Activated CD8-positive, alpha-beta memory T cell treated with anti-CD3 and anti-CD28 coated beads, Interleukin-2, amount 10 ng/mL, durations not matched to agents 7 days and 5 days (primary cell): ENCODE measurements at regions not wholly inside any gene's neighbourhood (a gene's known extent, or its start where the extent isn't known, plus 50 kb on each side); places are given as distances from the start of the nearest gene placed in this dataset.

Experiments
- ATAC-seq: fragments of 150-1000 bp; cut with Tn5 transposase; one replicate; pipeline ENCODE4 v1.10.0; 2021; ENCODE audit warnings: moderate library complexity
- CTCF ChIA-PET: fragments of 350-600 bp; sonication (Branson Sonifier 250); formaldehyde crosslinking; loops from one replicate; lab custom pipeline; 2021; ENCODE audit warnings: antibody characterized with exemption; lab: Charles Lee
- DNase-seq: peaks from one replicate; pipeline ENCODE4 v3.0.0-alpha.2; 2020
- H3K27ac Mint-ChIP-seq: one replicate; pipeline ENCODE4 v1.8.0; 2021; ENCODE audit warnings: mild to moderate bottlenecking, mixed read lengths
- H3K27me3 Mint-ChIP-seq: one replicate; pipeline ENCODE4 v1.8.0; 2021; ENCODE audit warnings: mixed read lengths
- H3K36me3 Mint-ChIP-seq: one replicate; pipeline ENCODE4 v1.8.0; 2021; ENCODE audit warnings: mild to moderate bottlenecking, mixed read lengths
- H3K4me1 Mint-ChIP-seq: one replicate; pipeline ENCODE4 v1.8.0; 2021; ENCODE audit warnings: mixed read lengths
- H3K4me3 Mint-ChIP-seq: one replicate; pipeline ENCODE4 v1.8.0; 2021; ENCODE audit warnings: mild to moderate bottlenecking, moderate library complexity, mixed read lengths
- H3K9me3 Mint-ChIP-seq: one replicate; pipeline ENCODE4 v1.8.0; 2022; ENCODE audit warnings: low read depth, mixed read lengths

DNA sequence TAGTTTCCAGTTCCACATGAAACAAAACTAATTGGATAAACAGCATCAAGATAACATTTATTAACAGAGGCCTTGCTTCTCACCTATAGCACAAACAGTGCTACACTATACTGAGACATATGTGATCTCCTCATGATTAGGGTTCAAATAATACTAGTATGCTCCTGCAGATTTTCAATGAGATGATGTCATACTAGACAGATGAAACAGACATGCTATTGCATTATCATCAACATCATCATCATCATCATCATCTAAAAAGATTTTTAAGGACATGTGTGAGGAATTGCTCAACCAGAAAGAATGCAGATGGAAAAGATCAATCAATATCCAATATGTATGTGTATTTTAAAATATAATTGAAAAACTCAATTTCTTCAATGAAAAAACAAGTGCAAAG, 932.3 kb downstream of the METTL15 start:
- H3K4me1 Mint-ChIP-seq, result no peaks in the 10 kb centered on the region
- H3K4me3 Mint-ChIP-seq, result no peak overlapping the region
- DNase-seq (no peak), ATAC-seq (no peak)
- peaks cover 15% of the 10 kb centered on the region for H3K9me3 Mint-ChIP-seq
- CTCF ChIA-PET, result no interaction called here
- no peaks in the 10 kb centered on the region for H3K36me3 Mint-ChIP-seq
- H3K27ac Mint-ChIP-seq, result no peak overlapping the region
- no peaks in the 10 kb centered on the region for H3K27me3 Mint-ChIP-seq

GRCh38 chr11:29032384-29033149, 924.4 kb downstream of the METTL15 start:
- Mint-ChIP-seq H3K4me1 (no peaks in the 10 kb centered on the region), H3K27me3 (no peaks in the 10 kb centered on the region), H3K36me3 (no peaks in the 10 kb centered on the region), H3K9me3 (peaks cover 14% of the 10 kb centered on the region), H3K4me3 (no peak overlapping the region), H3K27ac (no peak overlapping the region)
- no peak for ATAC-seq
- CTCF ChIA-PET, result no interaction called here
- no peak for DNase-seq

DNA sequence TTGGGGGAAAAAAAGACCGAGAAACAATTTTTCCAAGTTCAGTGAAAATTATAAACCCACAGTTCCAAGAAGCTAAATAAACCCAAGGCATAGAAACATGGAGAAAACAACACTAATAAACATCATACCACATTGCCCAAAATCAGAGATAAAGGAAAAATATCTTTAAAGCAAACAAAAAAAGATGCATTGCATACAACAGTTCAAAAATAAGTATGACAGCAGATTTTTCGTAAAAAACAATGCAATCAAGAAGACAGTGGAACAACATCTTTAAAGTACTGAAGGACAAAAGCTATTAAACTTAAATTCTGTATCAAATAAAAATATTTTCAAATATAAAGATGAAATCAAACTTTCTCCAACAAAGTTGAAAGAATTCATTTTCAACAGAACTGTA, 921.3 kb downstream of the METTL15 start:
- Mint-ChIP-seq H3K4me3 (no peak overlapping the region), H3K9me3 (peaks cover 19% of the 10 kb centered on the region)
- CTCF ChIA-PET, result no interaction called here

GRCh38 chr11:29027436-29027835, 919.2 kb downstream of the METTL15 start:
- H3K27ac Mint-ChIP-seq, result no peak overlapping the region
- no peak for DNase-seq
- H3K9me3 Mint-ChIP-seq, result peaks cover 27% of the 10 kb centered on the region
- no peak overlapping the region for H3K4me3 Mint-ChIP-seq
- CTCF ChIA-PET, result no interaction called here
- no peaks in the 10 kb centered on the region for H3K4me1 Mint-ChIP-seq
- H3K27me3 Mint-ChIP-seq, result no peaks in the 10 kb centered on the region
- no peak for ATAC-seq
- H3K36me3 Mint-ChIP-seq, result no peaks in the 10 kb centered on the region

More for the DNA sequence above, 921.3 kb downstream of the METTL15 start:
- no peaks in the 10 kb centered on the region for H3K27me3 Mint-ChIP-seq
- H3K27ac Mint-ChIP-seq, result no peak overlapping the region
- no peaks in the 10 kb centered on the region for H3K4me1 Mint-ChIP-seq
- no peaks in the 10 kb centered on the region for H3K36me3 Mint-ChIP-seq
- ATAC-seq (no peak), DNase-seq (no peak)

- Mint-ChIP-seq H3K27ac (no peak overlapping the region), H3K36me3 (no peaks in the 10 kb centered on the region), H3K4me1 (no peaks in the 10 kb centered on the region), H3K4me3 (no peak overlapping the region), H3K27me3 (no peaks in the 10 kb centered on the region), H3K9me3 (peaks cover 27% of the 10 kb centered on the region)
- ATAC-seq, result no peak
- no peak for DNase-seq
- CTCF ChIA-PET, result no interaction called here
Measured at GRCh38 chr11:29026286-29026685, 918.1 kb downstream of the METTL15 start.

GRCh38 chr11:29025001-29025400, 916.8 kb downstream of the METTL15 start:
- Mint-ChIP-seq H3K27me3 (no peaks in the 10 kb centered on the region), H3K4me3 (no peak overlapping the region), H3K36me3 (no peaks in the 10 kb centered on the region), H3K27ac (no peak overlapping the region), H3K4me1 (no peaks in the 10 kb centered on the region), H3K9me3 (peaks cover 27% of the 10 kb centered on the region)
- DNase-seq (no peak), ATAC-seq (no peak)
- CTCF ChIA-PET, result no interaction called here

DNA sequence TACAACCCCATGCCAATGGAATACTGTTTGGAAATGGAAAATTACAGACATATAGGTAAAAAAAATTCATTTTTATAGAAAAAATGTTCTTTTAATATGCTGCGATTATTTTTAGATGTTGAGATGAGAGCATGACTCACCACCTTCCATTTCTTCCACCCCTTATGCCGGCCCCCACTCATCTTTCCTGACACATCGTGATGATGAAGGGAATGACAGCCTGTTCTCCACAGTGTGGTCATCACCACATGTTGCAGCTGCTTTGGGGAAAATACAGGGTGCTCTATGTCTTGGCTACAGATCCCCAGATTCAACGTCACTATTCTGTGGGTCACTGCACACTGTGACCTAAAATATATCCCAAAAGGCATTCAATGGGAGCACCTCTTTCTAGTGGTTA, 916.2 kb downstream of the METTL15 start:
- ATAC-seq (no peak), DNase-seq (no peak)
- Mint-ChIP-seq H3K9me3 (peaks cover 26% of the 10 kb centered on the region), H3K36me3 (no peaks in the 10 kb centered on the region), H3K4me1 (no peaks in the 10 kb centered on the region), H3K27ac (no peak overlapping the region), H3K4me3 (no peak overlapping the region), H3K27me3 (no peaks in the 10 kb centered on the region)
- CTCF ChIA-PET, result no interaction called here

- Mint-ChIP-seq H3K36me3 (no peaks in the 10 kb centered on the region), H3K4me3 (no peak overlapping the region), H3K9me3 (peaks cover 20% of the 10 kb centered on the region), H3K4me1 (no peaks in the 10 kb centered on the region), H3K27me3 (no peaks in the 10 kb centered on the region), H3K27ac (no peak overlapping the region)
- CTCF ChIA-PET, result no interaction called here
- no peak for DNase-seq
- no peak for ATAC-seq
Measured at GRCh38 chr11:29023761-29024160, 915.6 kb downstream of the METTL15 start.

GRCh38 chr11:29022676-29023075, 914.5 kb downstream of the METTL15 start:
- Mint-ChIP-seq H3K9me3 (peaks cover 16% of the 10 kb centered on the region), H3K27me3 (no peaks in the 10 kb centered on the region), H3K4me1 (no peaks in the 10 kb centered on the region), H3K27ac (no peak overlapping the region), H3K4me3 (no peak overlapping the region), H3K36me3 (no peaks in the 10 kb centered on the region)
- ATAC-seq (no peak), DNase-seq (no peak)
- CTCF ChIA-PET, result no interaction called here

- Mint-ChIP-seq H3K4me3 (no peak overlapping the region), H3K27me3 (no peaks in the 10 kb centered on the region), H3K4me1 (no peaks in the 10 kb centered on the region), H3K9me3 (peaks cover 13% of the 10 kb centered on the region), H3K36me3 (no peaks in the 10 kb centered on the region), H3K27ac (no peak overlapping the region)
- no peak for ATAC-seq
- no peak for DNase-seq
- CTCF ChIA-PET, result no interaction called here
Measured at GRCh38 chr11:29019960-29020683, 911.9 kb downstream of the METTL15 start.

GRCh38 chr11:29018631-29019030, 910.4 kb downstream of the METTL15 start:
- H3K4me3 Mint-ChIP-seq, result no peak overlapping the region
- CTCF ChIA-PET, result no interaction called here
- H3K27ac Mint-ChIP-seq, result no peak overlapping the region
- H3K9me3 Mint-ChIP-seq, result peaks cover 6% of the 10 kb centered on the region
- ATAC-seq (no peak), DNase-seq (no peak)
- H3K4me1 Mint-ChIP-seq, result no peaks in the 10 kb centered on the region
- no peaks in the 10 kb centered on the region for H3K36me3 Mint-ChIP-seq
- H3K27me3 Mint-ChIP-seq, result no peaks in the 10 kb centered on the region

GRCh38 chr11:29017941-29018340, 909.8 kb downstream of the METTL15 start:
- ATAC-seq (no peak), DNase-seq (no peak)
- H3K4me3 Mint-ChIP-seq, result no peak overlapping the region
- H3K27me3 Mint-ChIP-seq, result no peaks in the 10 kb centered on the region
- H3K36me3 Mint-ChIP-seq, result no peaks in the 10 kb centered on the region
- H3K9me3 Mint-ChIP-seq, result peaks cover 1% of the 10 kb centered on the region
- H3K4me1 Mint-ChIP-seq, result no peaks in the 10 kb centered on the region
- no peak overlapping the region for H3K27ac Mint-ChIP-seq
- CTCF ChIA-PET, result no interaction called here

DNA sequence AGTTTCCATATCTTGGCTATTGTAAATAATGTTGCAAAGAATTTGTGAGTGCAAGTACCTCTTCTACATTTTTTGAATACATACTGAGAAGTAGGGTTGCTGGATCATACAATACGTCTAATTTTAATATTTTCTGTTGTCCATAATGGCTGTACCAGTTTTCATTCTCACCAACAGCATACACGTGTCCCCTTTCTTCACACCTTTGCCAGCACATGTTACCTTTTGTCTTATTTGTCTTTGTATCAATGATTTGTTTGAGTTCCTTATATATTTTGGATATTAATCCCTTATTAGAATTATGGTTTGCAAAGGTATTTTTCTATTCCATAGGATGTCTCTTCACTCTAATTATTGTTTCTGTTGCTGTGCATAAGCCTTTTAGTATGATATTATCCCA, 904.3 kb downstream of the METTL15 start:
- ATAC-seq, result no peak
- peaks cover 3% of the 10 kb centered on the region for H3K9me3 Mint-ChIP-seq
- H3K4me1 Mint-ChIP-seq, result no peaks in the 10 kb centered on the region
- no peaks in the 10 kb centered on the region for H3K27me3 Mint-ChIP-seq
- no peak for DNase-seq
- H3K27ac Mint-ChIP-seq, result no peak overlapping the region
- no peaks in the 10 kb centered on the region for H3K36me3 Mint-ChIP-seq
- CTCF ChIA-PET, result no interaction called here
- no peak overlapping the region for H3K4me3 Mint-ChIP-seq

GRCh38 chr11:29009426-29009825, 901.2 kb downstream of the METTL15 start:
- Mint-ChIP-seq H3K36me3 (no peaks in the 10 kb centered on the region), H3K27me3 (no peaks in the 10 kb centered on the region), H3K27ac (no peak overlapping the region), H3K4me3 (no peak overlapping the region), H3K9me3 (peaks cover 3% of the 10 kb centered on the region), H3K4me1 (no peaks in the 10 kb centered on the region)
- ATAC-seq (no peak), DNase-seq (no peak)
- CTCF ChIA-PET, result no interaction called here
